ENCODE measurements at regions not wholly inside any gene's neighbourhood (a gene's known extent, or its start where the extent isn't known, plus 50 kb on each side); places are given as distances from the start of the nearest gene placed in this dataset.

DNA sequence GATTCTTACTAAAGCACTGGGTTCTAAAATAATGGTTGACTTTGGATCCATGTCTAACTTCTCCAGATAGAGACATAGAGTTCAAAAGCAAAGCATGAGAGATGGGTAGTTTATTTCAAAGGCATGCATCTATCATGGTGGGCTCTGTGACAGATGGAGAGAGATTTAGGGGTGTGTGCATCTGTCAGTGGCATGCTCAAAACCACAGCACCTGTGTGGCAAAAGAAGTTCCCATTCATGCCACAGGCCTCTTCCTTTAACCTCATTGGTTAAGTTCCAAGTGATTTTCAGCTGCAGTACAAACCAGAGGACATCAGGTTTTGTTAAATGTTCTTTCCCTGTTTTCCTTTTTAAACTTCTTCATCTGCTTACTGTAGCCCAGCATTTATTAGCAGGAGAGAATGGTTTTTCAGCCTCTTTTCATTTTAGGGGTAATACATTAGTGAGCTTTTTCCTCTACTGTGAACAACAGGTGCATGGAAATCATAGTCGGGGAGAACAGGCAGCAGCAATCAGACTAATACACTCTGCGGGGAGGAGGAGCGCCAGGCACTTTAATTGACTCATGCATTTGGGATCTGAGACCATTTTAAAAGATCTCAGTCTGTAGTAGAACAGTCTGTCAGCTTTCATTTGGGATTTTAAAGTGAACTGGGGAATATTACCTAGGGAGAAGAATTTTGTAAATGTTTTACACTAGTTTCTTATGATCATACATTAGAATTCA is 52.4 kb upstream of the UPP2 start:
- no peaks in the 10 kb centered on the region for H3K9me3 ChIP-seq (ENCODE audit: control insufficient read depth, low read depth, low read length)
- no peak overlapping the region for H3K27ac ChIP-seq (ENCODE audit: low read length)
- H3K4me1 ChIP-seq (ENCODE audit: control insufficient read depth, low read depth, low read length): no peaks in the 10 kb centered on the region
- no peak overlapping the region for H3K9ac ChIP-seq (ENCODE audit: low read length)
- H3K36me3 ChIP-seq (ENCODE audit: control insufficient read depth, low read depth, low read length): no peaks in the 10 kb centered on the region
- H3K4me3 ChIP-seq (ENCODE audit: low read length): no peak overlapping the region
- H3K27me3 ChIP-seq (ENCODE audit: control insufficient read depth, insufficient read depth, low read length): no peaks in the 10 kb centered on the region

GRCh38 chr2:158048327-158048726 is 53.3 kb upstream of the UPP2 start:
- Histone ChIP-seq H3K9ac (ENCODE audit: low read length) (no peak overlapping the region), H3K9me3 (ENCODE audit: control insufficient read depth, low read depth, low read length) (no peaks in the 10 kb centered on the region), H3K4me1 (ENCODE audit: control insufficient read depth, low read depth, low read length) (no peaks in the 10 kb centered on the region), H3K27me3 (ENCODE audit: control insufficient read depth, insufficient read depth, low read length) (no peaks in the 10 kb centered on the region), H3K27ac (ENCODE audit: low read length) (no peak overlapping the region), H3K36me3 (ENCODE audit: control insufficient read depth, low read depth, low read length) (no peaks in the 10 kb centered on the region), H3K4me3 (ENCODE audit: low read length) (no peak overlapping the region)

- Histone ChIP-seq H3K9ac (ENCODE audit: low read length) (no peak overlapping the region), H3K27me3 (ENCODE audit: control insufficient read depth, insufficient read depth, low read length) (no peaks in the 10 kb centered on the region), H3K36me3 (ENCODE audit: control insufficient read depth, low read depth, low read length) (no peaks in the 10 kb centered on the region), H3K9me3 (ENCODE audit: control insufficient read depth, low read depth, low read length) (no peaks in the 10 kb centered on the region), H3K4me1 (ENCODE audit: control insufficient read depth, low read depth, low read length) (no peaks in the 10 kb centered on the region), H3K4me3 (ENCODE audit: low read length) (no peak overlapping the region), H3K27ac (ENCODE audit: low read length) (no peak overlapping the region)
These were observed 54.5 kb upstream of the UPP2 start for GRCh38 chr2:158047156-158047611.

DNA sequence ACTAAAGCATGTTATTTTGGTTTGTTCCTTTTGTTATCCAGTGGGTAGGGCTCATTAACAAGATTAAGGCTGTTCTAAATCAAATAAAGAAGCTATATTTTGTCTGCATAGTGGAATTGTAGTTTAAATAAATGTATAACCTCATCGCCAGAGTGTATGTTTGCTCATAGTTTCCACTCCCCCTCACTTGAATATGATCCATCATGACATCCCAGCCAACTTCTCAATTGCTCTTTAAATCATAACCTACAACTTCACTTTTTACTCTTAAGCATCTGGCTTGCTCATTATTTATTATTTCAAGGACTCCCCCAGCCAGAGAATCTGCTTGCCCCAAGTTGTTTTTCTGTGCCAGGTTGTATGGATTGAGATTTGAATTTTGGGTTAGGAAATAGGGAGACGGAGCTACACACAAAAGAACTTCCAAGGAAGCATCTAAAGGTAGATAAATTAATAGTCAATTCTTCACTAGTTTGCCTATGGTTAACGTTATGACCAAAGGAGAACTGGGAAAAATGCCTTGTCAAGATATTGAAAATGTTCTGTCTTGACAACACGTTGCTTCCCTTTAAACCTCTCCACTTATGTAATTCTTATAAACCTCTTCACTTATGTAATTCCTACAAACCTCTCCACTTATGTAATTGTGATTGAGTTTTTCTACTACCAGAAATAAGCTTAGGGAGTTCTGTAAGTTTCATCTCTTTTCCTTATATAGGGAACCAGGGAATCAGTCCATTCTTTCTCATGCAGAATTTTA is 55.4 kb upstream of the UPP2 start:
- Histone ChIP-seq H3K9ac (ENCODE audit: low read length) (no peak overlapping the region), H3K4me1 (ENCODE audit: control insufficient read depth, low read depth, low read length) (no peaks in the 10 kb centered on the region), H3K4me3 (ENCODE audit: low read length) (no peak overlapping the region), H3K27ac (ENCODE audit: low read length) (no peak overlapping the region), H3K9me3 (ENCODE audit: control insufficient read depth, low read depth, low read length) (no peaks in the 10 kb centered on the region), H3K36me3 (ENCODE audit: control insufficient read depth, low read depth, low read length) (no peaks in the 10 kb centered on the region), H3K27me3 (ENCODE audit: control insufficient read depth, insufficient read depth, low read length) (no peaks in the 10 kb centered on the region)

DNA sequence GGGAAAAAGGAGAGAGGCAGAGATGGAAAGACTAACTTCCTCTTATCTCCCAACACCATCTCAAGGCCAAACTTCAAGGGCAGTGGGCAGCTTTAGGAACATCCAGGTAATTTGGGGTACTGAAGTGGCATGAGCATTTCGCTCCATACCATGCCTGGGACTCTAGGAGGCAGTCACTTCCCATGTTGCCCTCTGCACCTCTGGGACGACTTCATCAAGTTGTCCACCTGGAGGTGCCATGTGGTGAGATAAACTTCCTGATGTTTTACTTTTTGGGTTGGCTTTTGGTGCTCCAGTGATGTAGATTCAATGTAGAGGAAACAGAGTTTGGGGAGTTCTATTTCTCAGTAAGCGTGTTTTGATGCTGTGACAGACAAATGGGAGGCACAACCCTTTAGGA is 56.3 kb upstream of the UPP2 start:
- Histone ChIP-seq H3K4me3 (ENCODE audit: low read length) (no peak overlapping the region), H3K4me1 (ENCODE audit: control insufficient read depth, low read depth, low read length) (no peaks in the 10 kb centered on the region), H3K27ac (ENCODE audit: low read length) (no peak overlapping the region), H3K9me3 (ENCODE audit: control insufficient read depth, low read depth, low read length) (no peaks in the 10 kb centered on the region), H3K9ac (ENCODE audit: low read length) (no peak overlapping the region), H3K27me3 (ENCODE audit: control insufficient read depth, insufficient read depth, low read length) (no peaks in the 10 kb centered on the region), H3K36me3 (ENCODE audit: control insufficient read depth, low read depth, low read length) (no peaks in the 10 kb centered on the region)

GRCh38 chr2:158043181-158043948 is 58.3 kb upstream of the UPP2 start:
- Histone ChIP-seq H3K9ac (ENCODE audit: low read length) (no peak overlapping the region), H3K4me1 (ENCODE audit: control insufficient read depth, low read depth, low read length) (no peaks in the 10 kb centered on the region), H3K27me3 (ENCODE audit: control insufficient read depth, insufficient read depth, low read length) (no peaks in the 10 kb centered on the region), H3K36me3 (ENCODE audit: control insufficient read depth, low read depth, low read length) (no peaks in the 10 kb centered on the region), H3K4me3 (ENCODE audit: low read length) (no peak overlapping the region), H3K27ac (ENCODE audit: low read length) (no peak overlapping the region), H3K9me3 (ENCODE audit: control insufficient read depth, low read depth, low read length) (no peaks in the 10 kb centered on the region)

GRCh38 chr2:158042666-158043065 is 59.0 kb upstream of the UPP2 start:
- no peak overlapping the region for H3K4me3 ChIP-seq (ENCODE audit: low read length)
- H3K9me3 ChIP-seq (ENCODE audit: control insufficient read depth, low read depth, low read length): no peaks in the 10 kb centered on the region
- H3K36me3 ChIP-seq (ENCODE audit: control insufficient read depth, low read depth, low read length): no peaks in the 10 kb centered on the region

DNA sequence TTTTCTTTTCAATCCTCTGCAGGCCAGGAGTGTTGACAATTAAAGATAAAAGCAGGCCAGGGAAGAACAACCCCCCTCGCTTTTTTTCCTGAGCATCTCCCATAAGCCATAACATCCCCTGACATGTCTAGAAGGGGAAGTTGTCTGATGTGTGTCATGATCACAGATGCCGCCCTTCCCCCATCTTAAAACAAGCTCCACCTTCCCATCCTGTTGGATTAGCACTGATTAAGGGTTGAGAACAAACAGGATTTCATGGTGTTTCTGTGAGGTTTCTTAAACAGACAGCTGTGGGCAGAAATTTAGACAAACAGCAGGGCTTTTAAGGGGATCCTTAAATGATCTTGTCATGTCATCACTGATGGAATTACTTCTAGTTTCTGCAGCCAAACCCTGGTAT is 59.4 kb upstream of the UPP2 start:
- Histone ChIP-seq H3K4me1 (ENCODE audit: control insufficient read depth, low read depth, low read length) (no peaks in the 10 kb centered on the region), H3K27me3 (ENCODE audit: control insufficient read depth, insufficient read depth, low read length) (no peaks in the 10 kb centered on the region), H3K9ac (ENCODE audit: low read length) (no peak overlapping the region), H3K36me3 (ENCODE audit: control insufficient read depth, low read depth, low read length) (no peaks in the 10 kb centered on the region), H3K27ac (ENCODE audit: low read length) (no peak overlapping the region), H3K4me3 (ENCODE audit: low read length) (no peak overlapping the region), H3K9me3 (ENCODE audit: control insufficient read depth, low read depth, low read length) (no peaks in the 10 kb centered on the region)

More at GRCh38 chr2:158042666-158043065, 59.0 kb upstream of the UPP2 start:
- Histone ChIP-seq H3K9ac (ENCODE audit: low read length) (no peak overlapping the region), H3K27me3 (ENCODE audit: control insufficient read depth, insufficient read depth, low read length) (no peaks in the 10 kb centered on the region), H3K4me1 (ENCODE audit: control insufficient read depth, low read depth, low read length) (no peaks in the 10 kb centered on the region), H3K27ac (ENCODE audit: low read length) (no peak overlapping the region)

- Histone ChIP-seq H3K9me3 (ENCODE audit: control insufficient read depth, low read depth, low read length) (no peaks in the 10 kb centered on the region), H3K27me3 (ENCODE audit: control insufficient read depth, insufficient read depth, low read length) (no peaks in the 10 kb centered on the region), H3K4me1 (ENCODE audit: control insufficient read depth, low read depth, low read length) (no peaks in the 10 kb centered on the region), H3K9ac (ENCODE audit: low read length) (no peak overlapping the region), H3K36me3 (ENCODE audit: control insufficient read depth, low read depth, low read length) (no peaks in the 10 kb centered on the region), H3K4me3 (ENCODE audit: low read length) (no peak overlapping the region), H3K27ac (ENCODE audit: low read length) (no peak overlapping the region)
These were observed 60.3 kb upstream of the UPP2 start for GRCh38 chr2:158041400-158041799.

DNA sequence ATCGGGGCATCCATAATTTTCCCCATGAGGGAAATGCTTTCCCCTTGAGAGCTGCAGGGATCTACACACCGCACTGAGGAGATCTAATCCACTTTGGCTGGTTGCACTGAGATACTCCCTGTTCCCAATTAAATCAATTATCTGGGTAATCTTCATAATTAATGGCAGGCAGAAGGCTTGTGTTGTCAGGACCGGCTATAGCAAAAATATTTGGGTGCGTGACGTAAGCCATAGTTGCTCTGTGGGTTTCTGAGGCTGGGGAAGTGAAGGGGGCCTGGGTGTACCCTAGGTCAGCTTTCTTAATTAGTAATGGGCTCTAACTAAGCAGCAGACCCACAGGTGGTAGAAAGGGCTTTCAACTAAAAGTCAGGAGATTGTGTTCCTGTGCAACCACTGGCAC is 62.8 kb upstream of the UPP2 start:
- Histone ChIP-seq H3K9ac (ENCODE audit: low read length) (no peak overlapping the region), H3K4me3 (ENCODE audit: low read length) (no peak overlapping the region), H3K27ac (ENCODE audit: low read length) (no peak overlapping the region), H3K4me1 (ENCODE audit: control insufficient read depth, low read depth, low read length) (no peaks in the 10 kb centered on the region), H3K9me3 (ENCODE audit: control insufficient read depth, low read depth, low read length) (no peaks in the 10 kb centered on the region), H3K36me3 (ENCODE audit: control insufficient read depth, low read depth, low read length) (no peaks in the 10 kb centered on the region), H3K27me3 (ENCODE audit: control insufficient read depth, insufficient read depth, low read length) (no peaks in the 10 kb centered on the region)

DNA sequence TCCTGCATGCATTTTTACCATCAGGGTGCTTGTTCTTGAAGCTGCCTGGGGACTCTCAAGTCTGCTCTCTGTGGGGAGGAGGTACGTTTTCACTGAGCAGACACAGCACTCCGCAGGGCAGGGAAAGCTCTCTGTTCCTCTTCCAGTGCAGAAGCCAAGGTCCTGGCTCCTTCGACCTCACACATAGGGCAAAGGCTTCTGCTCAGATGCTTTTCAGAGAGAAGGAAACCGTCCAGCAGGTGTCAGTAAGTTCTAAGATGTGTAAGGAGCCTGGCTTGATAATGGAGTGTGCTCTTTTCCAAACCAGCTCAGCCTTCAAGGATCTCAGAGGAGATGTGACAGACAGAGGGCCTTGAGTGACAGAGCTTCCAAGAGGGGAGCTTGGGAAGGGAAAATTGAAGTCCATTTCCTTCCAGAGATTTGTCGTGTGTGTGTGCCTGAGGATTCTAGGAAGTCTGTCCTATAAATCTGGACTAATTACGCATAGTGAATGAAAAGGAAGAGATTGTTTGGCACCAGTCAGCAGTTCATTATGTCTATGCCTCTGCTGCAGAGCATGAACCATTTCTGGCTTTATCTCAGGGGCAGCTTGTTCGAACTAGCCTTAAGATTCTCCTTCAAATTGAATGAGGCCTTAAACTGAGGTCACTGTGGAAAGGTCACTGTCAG is 67.3 kb upstream of the UPP2 start:
- Histone ChIP-seq H3K9me3 (ENCODE audit: control insufficient read depth, low read depth, low read length) (no peaks in the 10 kb centered on the region), H3K27me3 (ENCODE audit: control insufficient read depth, insufficient read depth, low read length) (no peaks in the 10 kb centered on the region), H3K4me1 (ENCODE audit: control insufficient read depth, low read depth, low read length) (no peaks in the 10 kb centered on the region), H3K4me3 (ENCODE audit: low read length) (no peak overlapping the region), H3K36me3 (ENCODE audit: control insufficient read depth, low read depth, low read length) (no peaks in the 10 kb centered on the region), H3K9ac (ENCODE audit: low read length) (no peak overlapping the region), H3K27ac (ENCODE audit: low read length) (no peak overlapping the region)
